ENCODE measurements at regions not wholly inside any gene's neighbourhood (a gene's known extent, or its start where the extent isn't known, plus 50 kb on each side); places are given as distances from the start of the nearest gene placed in this dataset.
"Not testable (repeated sequence)": the region's sequence is repeated elsewhere in the genome, so short reads cannot be mapped to it uniquely, and the experiment has no call there.

- not testable (repeated sequence) for TF ChIP-seq EP300 (IDR thresholded peaks at IDR 0.05; ENCODE audit: low read depth); CTCF (IDR thresholded peaks at IDR 0.05)
These were observed 810.6 kb downstream of the SLC6A15 start for GRCh38 chr12:84101963-84102362.
